Kasumi-1 (cell line): ENCODE measurements at regions not wholly inside any gene's neighbourhood (a gene's known extent, or its start where the extent isn't known, plus 50 kb on each side); places are given as distances from the start of the nearest gene placed in this dataset.
"Not testable (repeated sequence)": the region's sequence is repeated elsewhere in the genome, so short reads cannot be mapped to it uniquely, and the experiment has no call there.

Source experiments
- DNase-seq, 2 experiments: peaks; one replicate each; lab custom pipeline; 2025; lab: John Stamatoyannopoulos, UW

DNA sequence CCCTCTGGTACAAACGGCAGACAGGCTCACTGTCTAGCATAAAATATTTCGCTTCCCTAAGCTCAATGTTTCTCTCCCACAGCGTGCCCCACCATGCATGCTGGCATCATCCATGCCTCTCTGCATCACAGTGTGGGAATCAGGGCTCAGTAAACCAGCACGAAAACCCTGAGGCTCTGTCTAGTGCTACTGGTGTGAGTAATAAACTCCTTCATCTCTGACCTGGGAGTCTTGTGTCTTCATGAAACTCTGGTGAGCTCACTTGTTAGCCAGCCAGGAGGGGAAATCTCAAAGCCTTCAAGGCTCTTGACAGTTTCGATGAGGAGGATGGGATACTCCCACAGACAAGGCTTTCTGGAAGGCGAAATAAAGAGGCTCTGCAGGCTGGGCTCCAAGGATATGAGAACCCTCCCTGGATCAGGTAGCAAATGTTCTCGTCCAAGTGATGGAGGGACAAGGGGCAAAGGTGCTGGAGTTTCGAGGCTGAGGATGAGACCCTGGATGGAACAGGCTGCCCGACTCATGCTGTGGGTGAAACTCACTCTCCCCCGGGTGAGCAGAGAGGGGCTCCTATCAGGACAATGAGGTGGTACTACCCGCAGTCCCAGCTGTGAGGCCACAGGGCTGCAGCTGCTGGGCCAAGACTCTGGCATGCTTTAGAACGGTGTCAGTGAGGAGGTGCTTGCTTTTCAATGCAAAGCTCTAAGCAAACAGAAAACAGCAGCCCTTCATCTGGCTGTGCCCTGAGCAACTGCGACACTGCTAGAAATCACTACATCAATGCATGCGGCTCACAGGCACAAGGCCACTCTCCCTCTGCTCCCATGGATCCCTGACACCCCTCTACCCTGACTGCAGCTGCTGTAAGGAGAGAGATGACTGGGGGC, 69.3 kb downstream of the SHANK2 start:
- DNase-seq, result no peak

DNA sequence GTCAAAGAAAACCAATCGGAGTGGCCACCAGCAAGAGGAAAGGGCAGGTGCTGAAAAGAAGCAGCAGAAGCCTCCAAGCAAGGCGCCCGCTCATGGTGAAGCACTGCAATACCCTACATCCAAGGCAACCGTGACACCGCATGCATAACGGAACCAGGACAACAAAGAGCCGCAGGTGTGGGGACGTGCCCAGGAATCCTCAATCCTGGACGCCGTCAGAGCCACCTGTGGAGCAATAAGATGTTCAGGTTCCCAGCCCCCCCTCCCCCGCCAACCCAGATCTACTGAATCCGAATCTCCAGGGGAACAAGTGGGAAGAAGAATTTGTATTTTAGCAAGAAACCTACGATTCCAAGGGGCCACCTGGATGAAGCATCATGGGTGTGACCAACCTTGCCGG, 70.8 kb downstream of the SHANK2 start:
- DNase-seq, result no peak

DNA sequence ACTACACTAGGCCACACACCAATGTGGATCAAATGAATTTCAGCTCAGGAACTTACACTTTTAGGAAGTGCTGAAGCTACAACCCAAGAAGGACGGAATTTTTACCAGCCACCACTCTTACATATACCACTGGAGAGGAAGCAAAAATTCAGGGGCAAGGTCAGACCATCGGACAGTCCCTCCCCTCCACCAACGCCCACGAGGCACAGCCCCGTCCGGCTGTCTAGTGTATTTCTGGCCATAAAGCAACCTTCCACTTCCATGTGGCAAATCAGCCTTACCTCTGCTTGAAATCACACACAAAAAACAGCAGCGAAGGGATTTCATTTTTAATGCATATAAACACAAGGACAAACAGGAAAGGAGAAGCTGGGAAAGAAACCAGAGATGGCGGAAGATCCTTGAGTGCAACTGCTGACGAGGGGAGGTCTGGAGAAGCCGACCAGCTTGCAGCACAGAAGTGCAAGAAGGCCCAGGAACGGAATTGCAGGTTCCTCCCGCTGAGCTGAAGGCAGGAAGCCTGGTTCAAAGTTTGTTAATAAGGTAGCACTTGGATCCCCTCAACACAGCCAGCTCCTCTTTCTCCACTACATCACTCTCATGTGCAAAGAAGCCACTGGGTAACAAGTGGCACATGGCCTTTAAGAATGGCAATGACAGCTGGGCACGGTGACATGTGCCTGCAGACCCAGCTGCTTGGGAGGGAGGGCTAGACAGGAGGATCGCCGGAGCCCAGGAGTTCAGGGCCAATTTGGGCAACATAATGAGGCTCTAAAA, 71.5 kb downstream of the SHANK2 start:
- no peak for DNase-seq

DNA sequence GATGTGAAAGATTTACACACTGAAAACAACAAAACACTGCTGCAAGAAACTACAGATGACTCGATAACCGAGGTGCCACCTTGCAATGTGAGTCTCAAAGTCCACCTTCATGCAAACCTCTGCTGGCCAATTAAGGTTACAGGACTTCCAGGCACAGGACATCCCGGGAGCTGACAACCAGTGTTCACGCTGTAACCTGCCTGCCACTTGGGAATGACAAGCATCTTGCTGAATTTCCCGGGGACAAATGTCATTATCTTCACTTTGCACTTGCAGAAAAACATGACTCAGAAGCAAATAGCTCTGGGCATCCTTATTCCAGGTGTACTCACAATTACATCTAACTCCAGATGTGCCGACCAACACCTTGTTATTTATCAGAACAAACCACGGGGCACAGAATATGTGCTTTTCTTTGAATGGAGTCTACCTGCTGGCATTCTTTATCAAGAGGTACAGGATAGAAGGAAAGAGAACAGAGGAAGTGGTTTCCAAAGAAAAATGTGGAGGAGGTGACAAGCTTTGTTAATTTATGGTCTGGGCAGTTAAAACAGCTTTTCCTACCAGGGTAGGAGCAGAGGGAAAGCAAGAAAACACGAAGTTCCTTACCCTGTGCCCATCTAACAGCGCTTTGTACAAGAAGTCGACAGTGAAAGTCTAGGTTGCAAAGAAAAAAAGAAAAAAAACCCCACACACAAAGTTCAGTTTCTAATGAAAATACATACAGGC, 72.3 kb downstream of the SHANK2 start:
- DNase-seq, result no peak

DNA sequence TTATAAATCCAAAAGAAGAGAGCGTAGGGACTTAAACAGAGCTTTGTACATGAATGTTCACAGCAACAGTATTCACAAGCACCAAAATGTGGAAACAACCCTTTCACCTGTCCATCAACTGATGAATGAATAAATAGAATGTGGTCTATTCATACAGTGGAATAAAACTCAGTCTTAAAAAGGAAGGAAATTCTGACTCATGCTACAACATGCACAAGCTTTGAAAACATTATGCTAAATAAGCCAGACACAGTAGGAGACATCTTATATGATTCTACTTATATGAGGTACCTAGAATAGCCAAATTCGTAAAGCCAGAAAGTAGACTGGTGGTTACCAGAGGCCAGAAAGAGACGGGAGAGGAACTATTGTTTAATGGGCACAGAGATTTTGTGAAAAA, 74.3 kb downstream of the SHANK2 start:
- no peak for DNase-seq

DNA sequence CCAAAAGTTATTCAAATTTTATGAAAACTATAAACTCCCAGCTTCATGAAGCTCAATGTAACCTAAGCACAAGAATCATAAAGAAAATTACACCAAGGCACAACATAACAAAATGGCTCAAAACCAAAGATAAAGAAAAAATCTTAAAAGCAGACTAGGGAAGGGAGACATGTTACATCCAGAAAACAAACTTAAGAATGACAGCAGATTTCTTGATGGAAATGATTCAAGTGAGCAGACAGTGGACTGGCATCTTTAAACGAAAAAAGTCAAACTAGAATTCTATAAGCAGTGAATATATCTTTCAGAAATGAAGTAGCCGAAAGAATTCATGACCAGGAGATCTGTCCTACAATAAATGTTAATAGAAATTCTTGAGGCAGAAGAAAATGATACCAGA, 75.6 kb downstream of the SHANK2 start:
- DNase-seq, result no peak

DNA sequence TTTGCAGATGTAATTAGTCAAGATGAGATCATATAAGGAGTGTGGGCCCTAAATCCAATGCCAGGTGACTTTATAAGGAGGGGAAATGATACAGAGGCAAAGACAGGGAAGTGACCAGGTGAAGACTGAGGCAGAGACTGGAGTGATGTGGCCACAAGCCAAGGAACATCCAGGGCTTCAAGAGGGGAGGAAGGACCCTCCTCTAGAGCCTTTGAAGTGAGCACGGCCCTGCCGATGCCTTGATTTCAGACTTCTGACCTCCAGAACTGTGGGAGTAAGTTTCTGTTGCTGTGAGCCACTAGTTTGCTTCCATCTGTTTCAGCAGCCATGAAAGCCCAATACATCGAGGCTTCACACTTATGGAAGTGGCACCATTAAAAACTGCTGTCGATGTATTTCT, 78.7 kb downstream of the SHANK2 start:
- DNase-seq, result no peak

DNA sequence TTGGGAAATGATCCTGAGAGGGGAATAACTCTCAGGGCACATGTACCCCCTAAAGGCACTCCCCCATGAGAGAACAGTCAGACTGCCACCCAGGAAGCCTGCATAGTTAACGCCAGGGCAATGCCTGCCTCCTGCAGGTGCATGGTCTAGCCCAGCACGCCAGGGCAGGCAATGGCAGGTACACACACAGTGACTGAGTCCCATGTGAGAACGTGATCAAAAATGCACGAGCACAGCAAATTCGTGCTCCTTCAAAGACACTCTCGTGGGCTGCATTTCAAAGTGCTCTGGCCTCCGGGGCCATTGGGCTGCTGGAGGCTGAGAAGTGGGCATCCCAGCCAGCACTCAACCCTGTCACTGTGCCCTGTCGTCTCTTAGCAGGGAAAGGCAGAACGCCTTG, 79.7 kb downstream of the SHANK2 start:
- DNase-seq, result no peak

DNA sequence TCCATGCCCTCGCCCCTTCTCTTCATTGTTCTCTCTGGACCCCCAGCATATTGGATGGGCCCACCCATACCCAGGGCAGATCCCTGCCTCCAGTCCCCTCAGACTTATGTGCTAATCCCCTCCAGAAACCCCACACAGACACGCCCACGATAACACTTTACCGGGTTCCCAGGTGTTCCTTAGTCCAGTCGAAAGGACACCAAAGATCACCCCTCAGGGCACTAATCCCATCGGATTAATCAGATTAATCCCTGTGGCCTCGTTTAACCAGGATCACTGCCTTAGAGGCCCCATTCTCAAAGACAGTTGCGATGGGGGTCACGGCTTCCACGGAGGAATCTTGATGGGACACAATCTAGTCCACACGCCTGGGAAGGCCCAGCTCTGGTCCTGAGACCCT, 80.8 kb downstream of the SHANK2 start:
- no peak for DNase-seq

DNA sequence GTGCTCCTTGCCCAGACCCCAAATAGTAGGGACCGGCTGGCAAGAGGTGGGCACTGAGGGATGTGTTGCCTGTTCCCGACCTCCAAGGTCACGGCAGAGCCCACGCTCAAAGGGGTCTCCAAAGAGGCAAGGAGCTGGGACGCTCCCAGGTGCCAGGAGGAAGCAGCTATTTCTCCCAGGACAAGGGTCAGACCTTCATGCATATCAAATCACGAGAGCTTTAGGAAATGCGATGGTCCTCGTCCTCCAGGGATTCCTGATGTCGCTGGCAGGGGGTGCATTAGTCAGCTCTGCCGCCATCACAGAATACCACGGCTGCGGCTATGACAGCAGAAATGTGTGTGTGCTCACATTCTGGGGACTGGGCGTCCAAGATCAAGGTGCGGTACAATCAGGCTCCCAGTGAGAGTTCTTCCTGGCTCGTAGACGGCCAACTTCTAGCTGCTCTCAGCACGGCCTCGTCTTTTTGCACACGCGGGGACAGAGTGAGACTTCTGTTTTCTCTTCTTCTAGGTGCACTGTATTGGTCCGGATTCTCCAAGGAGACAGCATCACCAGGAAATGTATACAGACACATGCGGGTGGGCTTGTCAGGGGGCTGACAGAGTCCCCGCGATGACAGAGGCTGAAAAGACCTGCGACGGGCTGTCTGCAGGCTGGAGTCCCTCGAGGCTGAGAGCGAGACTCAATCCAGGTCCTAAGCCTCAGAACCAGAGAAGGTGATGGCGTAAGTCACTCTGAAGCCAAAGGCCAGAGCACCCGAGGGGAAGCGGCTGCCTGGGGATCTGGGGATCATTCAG, 81.6 kb downstream of the SHANK2 start:
- no peak for DNase-seq

DNA sequence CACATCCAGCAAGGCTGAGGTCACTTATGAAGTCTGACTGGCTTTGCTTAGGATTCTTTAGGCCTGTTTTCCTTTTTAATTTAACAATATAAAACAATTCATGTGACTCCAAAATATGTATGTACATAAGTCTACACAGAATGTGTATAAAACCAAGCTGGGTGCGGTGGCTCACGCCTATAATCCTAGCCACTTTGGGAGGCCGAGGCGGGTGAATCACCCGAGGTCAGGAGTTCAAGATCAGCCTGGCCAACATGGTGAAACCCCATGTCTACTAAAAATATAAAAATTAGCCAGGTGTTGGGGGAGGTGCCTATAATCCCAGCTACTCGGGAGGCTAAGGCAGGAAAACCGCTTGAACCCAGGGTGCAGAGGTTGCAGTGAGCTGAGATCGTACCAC, 83.1 kb downstream of the SHANK2 start:
- DNase-seq, result no peak

DNA sequence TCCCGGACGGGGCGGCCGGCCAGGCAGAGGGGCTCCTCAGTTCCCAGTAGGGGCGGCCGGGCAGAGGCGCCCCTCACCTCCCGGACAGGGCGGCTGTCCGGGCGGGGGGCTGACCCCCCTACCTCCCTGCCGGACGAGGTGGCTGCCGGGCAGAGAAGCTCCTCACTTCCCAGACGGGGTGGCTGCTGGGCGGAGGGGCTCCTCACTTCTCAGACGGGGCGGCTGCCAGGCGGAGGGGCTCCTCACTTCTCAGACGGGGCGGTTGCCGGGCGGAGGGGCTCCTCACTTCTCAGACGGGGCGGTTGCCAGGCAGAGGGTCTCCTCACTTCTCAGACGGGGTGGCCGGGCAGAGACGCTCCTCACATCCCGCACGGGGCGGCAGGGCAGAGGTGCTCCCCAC, 84.6 kb downstream of the SHANK2 start:
- DNase-seq, result not testable (repeated sequence)

DNA sequence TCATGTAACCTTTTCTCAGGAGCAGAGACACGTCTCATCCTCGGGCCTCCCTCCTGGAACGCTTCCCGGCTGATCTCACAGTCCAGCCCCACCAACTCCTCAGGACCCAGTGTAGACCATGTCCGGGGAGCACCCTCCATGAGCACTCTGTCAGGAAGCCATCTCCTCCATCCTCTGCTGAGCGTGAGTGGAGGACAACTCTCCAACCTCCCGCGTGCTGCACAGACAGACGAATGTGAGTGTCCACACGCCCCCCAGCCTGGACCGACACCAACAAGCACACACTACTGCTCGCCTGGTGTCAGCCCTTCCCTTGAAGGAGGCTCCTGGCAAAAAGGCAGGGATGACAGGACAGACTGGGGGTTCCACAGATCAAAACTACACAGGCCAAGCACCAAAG, 86.6 kb downstream of the SHANK2 start:
- no peak for DNase-seq

DNA sequence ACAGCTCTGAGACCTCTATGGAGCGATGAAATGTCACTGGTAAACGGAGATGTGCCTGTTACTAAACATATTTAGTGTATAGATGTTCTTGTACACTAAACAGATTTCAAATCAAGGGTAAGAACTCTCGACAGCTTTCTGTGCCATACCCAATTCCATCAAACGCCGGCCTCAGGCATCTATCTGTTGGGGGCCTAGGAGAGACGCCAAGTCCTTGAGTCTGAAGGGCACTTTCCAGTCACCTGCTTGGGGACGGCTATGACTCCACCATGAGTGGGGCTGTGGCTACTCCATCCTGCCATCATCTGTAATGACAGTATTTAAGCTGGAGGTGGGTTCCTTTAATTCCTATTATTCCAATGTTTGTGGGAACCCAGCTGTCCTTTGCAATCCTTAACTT, 87.8 kb downstream of the SHANK2 start:
- DNase-seq, result no peak

DNA sequence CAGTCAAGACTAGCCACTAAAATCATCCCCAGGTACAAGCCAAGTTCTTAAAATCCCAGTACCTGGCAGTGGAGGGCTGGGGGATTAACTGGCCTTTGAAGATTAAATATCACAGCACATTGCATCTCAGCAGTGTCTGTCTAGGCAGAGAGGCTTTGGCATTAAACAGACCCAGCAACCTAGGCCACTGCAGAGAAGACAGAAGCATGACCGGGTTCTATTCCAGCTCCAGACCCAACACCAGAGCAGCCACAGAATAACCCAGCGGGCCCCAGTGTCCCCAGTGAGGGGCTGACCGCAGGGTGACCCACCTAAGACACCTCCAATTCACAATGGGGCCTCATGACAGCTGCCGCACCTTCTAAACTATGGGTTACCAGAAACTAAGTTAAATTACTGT, 88.2 kb downstream of the SHANK2 start:
- no peak for DNase-seq

DNA sequence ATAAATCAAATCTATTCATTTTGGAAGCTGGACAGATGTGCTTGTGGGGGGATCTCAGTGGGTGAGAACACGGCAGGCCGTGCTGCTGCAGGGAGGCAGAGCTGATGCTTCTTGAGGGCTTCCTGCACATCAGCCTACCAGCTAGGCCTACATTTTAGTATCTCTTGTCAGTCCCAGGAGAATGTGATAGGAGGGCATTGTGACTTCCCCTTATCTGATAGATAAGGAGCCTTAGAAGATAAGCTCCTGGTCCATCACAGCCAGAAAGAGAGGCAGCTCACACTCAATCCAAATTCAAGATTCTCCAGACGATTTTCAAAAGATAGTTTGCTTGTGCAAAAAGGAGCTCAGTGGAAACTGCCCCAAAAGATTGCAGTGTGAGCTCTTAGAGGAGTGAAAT, 89.0 kb downstream of the SHANK2 start:
- DNase-seq, result no peak

DNA sequence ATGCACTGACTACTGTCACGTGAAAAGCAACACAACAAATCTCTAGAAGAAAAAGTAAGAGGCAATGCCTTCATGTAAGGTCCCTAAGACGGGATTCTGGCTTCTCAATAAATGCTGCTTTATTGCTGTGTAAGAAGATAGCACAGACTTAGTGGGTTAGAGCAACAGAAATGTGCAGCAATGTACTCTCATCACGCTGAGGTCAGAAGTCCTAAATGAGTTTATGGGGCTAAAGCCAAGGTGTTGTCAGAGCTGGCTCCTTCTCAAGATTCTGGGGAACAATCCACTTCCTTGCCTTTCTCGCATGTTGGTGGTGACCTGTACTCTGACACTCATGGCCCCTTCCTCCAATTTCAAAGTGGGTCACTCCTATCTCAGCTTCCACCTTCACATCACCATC, 93.4 kb downstream of the SHANK2 start:
- DNase-seq, result no peak

DNA sequence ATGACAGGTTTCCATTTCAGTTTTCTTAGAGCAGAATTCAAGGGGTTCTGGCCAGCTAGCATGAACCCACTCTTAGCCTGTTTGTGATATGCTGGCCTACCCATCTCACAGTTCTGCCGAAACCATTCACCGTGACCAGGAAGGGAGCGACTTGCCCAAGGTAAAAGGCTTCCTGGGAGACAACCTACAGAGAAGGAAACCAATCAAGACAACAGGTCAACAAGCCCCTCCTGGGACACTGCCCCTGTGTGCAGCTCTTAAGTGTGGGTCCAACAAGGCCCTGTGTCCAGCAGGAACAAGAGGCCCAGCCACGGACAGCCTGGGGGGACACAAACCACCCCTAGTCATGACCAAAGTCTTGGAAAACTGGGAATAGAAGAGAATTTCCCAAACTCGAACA, 94.7 kb downstream of the SHANK2 start:
- not testable (repeated sequence) for DNase-seq

DNA sequence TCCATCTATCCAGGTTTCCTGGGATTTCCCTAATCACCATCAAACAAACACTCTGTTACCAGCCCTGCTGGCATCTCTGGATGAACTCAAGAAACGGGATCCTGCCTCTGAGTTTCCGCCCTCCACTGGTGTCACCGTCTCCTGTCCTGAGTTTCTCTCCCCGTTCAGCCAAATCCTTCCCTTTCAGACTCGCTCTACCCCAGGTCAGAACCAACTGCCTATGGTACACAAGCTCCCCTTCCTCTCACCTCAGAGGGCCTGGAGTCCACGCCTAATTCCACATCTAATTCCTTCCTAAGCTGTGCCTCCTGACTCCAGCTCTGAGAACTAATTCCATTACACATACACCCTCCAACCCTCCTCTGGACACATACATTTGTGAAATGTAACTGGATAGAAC, 96.1 kb downstream of the SHANK2 start:
- no peak for DNase-seq

DNA sequence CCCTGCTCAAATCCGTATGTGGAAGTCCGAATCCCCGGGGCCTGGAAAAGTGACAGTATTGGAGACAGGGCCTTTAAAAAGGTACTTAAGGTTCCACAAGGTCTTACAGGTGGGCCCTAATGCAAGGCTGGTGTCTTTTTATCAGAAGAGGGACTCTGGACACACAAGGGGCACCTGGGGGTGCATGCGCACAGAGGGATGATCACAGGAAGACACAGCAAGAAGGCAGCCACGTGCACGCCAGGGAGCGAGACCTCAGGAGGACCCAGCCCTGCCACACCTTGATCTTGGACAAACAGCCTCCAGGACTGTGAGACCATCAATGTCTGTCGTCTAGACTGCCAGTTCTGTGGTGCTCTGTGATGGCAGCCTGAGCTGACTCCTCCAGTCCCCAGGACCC, 96.5 kb downstream of the SHANK2 start:
- no peak for DNase-seq

DNA sequence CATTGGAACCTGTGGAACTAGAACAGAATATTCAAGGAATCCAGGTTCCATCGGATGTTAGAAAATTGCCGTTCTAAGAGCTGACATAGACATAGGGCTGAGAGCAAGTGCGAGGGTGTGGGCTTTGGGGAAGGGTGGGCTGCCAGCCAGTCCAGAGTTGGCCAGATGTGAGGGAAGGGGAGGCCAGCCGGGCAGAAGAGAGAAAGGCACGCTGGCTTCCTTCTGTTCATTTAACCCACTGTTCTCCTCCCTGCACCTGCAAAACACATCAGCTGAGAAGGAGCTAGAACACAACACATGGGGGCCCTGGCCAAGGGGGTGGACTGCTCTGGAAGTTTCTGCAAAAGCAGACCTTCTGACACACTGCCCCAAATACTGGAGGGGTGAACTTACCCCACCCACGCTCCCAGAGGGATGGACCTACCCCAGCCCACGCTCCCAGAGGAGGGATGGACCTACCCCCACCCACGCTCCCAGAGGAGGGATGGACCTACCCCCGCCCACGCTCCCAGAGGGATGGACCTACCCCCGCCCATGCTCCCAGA, 98.0 kb downstream of the SHANK2 start:
- no peak for DNase-seq

DNA sequence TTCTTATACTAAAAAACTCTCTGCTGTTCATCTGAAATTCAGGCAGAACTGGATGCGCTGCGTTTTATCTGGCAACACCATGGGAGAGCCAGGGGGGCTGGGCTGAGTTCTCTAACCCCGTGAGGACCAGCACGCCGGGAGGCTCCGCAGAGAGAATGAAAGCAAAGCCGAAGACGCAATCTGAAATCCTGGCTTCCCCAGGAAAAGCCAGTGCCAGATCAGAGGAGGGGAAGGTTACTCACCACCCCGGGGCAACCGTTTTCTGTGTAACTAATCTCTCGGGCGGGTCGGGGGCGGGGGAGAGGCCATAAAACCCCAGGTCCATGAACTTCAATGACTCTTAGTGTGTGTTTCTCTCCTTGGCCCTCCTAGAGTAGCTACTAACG, 99.4 kb downstream of the SHANK2 start:
- DNase-seq, result no peak
